Thoracic aorta (tissue), 2 donors: ENCODE measurements at regions not wholly inside any gene's neighbourhood (a gene's known extent, or its start where the extent isn't known, plus 50 kb on each side); places are given as distances from the start of the nearest gene placed in this dataset.

Experiments used
- ATAC-seq: fragments of 150-250 bp; one replicate; pipeline ENCODE4 v1.8.0; 2017; ENCODE audit warnings: low read depth; ENCODE audit not compliant: insufficient number of reproducible peaks, low FRiP score
- DNase-seq: peaks from one replicate; pipeline ENCODE4 v3.0.0-alpha.2; 2020; ENCODE audit warnings: low spot score
- H3K27ac ChIP-seq, 2 donors: fragments of 200-600 bp; sonication (generic); 1 replicate in 1 of 2; 2 replicates in 1 of 2; pipeline ENCODE4 v1.5.1; 2016; ENCODE audit warnings: mild to moderate bottlenecking in 2 of 2, moderate library complexity in 2 of 2
- H3K27me3 ChIP-seq: fragments of 200-600 bp; sonication (generic); replicated peaks from 2 replicates; pipeline ENCODE4 v1.6.0; 2016; ENCODE audit warnings: mild to moderate bottlenecking; ENCODE audit not compliant: insufficient read depth
- H3K36me3 ChIP-seq: fragments of 200-600 bp; sonication (generic); one replicate; pipeline ENCODE4 v1.5.1; 2016
- H3K4me1 ChIP-seq, 2 donors: fragments of 200-600 bp; sonication (generic); 1 replicate in 1 of 2; 2 replicates in 1 of 2; pipeline versions ENCODE4 v1.5.1 to v1.6.0; 2016; ENCODE audit warnings: low read depth in 2 of 2, mild to moderate bottlenecking in 1 of 2; ENCODE audit not compliant: control insufficient read depth in 1 of 2
- H3K4me3 ChIP-seq: fragments of 200-600 bp; sonication (generic); 2 replicates; pipeline ENCODE4 v1.5.1; 2016; ENCODE audit warnings: mild to moderate bottlenecking
- H3K9me3 ChIP-seq: fragments of 200-600 bp; sonication (generic); 2 replicates; pipeline ENCODE4 v1.5.1; 2016
- CTCF ChIP-seq: fragments of 200-600 bp; sonication (generic); IDR thresholded peaks from one replicate; pipeline ENCODE4 v1.5.1; 2019; ENCODE audit warnings: antibody characterized with exemption

GRCh38 chr15:77540312-77541060, 92.2 kb downstream of the LINGO1 start:
- Histone ChIP-seq H3K9me3 (no peaks in the 10 kb centered on the region), H3K36me3 (no peaks in the 10 kb centered on the region), H3K27me3 (no peaks in the 10 kb centered on the region), H3K27ac (no peak overlapping the region), H3K4me3 (no peak overlapping the region), H3K4me1 (peaks cover 3 to 16% of the 10 kb centered on the region in 2 donors)
- DNase-seq: no peak
- no peak for TF ChIP-seq CTCF
- no peak for ATAC-seq

GRCh38 chr15:77538793-77539497, 93.8 kb downstream of the LINGO1 start:
- ATAC-seq (no peak), DNase-seq (no peak)
- no peak for TF ChIP-seq CTCF
- no peaks in the 10 kb centered on the region for H3K27me3 ChIP-seq
- H3K27ac ChIP-seq: no peak overlapping the region
- no peaks in the 10 kb centered on the region for H3K9me3 ChIP-seq
- H3K4me1 ChIP-seq: peaks cover 3 to 14% of the 10 kb centered on the region in 2 donors
- H3K4me3 ChIP-seq: no peak overlapping the region
- H3K36me3 ChIP-seq: no peaks in the 10 kb centered on the region

GRCh38 chr15:77538027-77538451, 94.7 kb downstream of the LINGO1 start:
- no peaks in the 10 kb centered on the region for H3K9me3 ChIP-seq
- TF ChIP-seq CTCF: no peak
- no peaks in the 10 kb centered on the region for H3K36me3 ChIP-seq
- ATAC-seq (no peak), DNase-seq (no peak)
- no peak overlapping the region for H3K27ac ChIP-seq
- H3K4me1 ChIP-seq: peaks cover 0 to 6% of the 10 kb centered on the region in 2 donors
- no peaks in the 10 kb centered on the region for H3K27me3 ChIP-seq
- H3K4me3 ChIP-seq: no peak overlapping the region

- no peaks in the 10 kb centered on the region for H3K4me1 ChIP-seq
- H3K27me3 ChIP-seq: no peaks in the 10 kb centered on the region
- no peak overlapping the region for H3K4me3 ChIP-seq
- TF ChIP-seq CTCF: no peak
- no peaks in the 10 kb centered on the region for H3K36me3 ChIP-seq
- DNase-seq (no peak), ATAC-seq (no peak)
- H3K27ac ChIP-seq: no peak overlapping the region
- H3K9me3 ChIP-seq: no peaks in the 10 kb centered on the region
Observed at GRCh38 chr15:77537006-77537405, 95.7 kb downstream of the LINGO1 start.

GRCh38 chr15:77535845-77536244, 96.9 kb downstream of the LINGO1 start:
- Histone ChIP-seq H3K9me3 (no peaks in the 10 kb centered on the region), H3K4me3 (no peak overlapping the region), H3K27ac (no peak overlapping the region), H3K36me3 (no peaks in the 10 kb centered on the region), H3K27me3 (no peaks in the 10 kb centered on the region), H3K4me1 (no peaks in the 10 kb centered on the region)
- ATAC-seq (no peak), DNase-seq (no peak)
- TF ChIP-seq CTCF: no peak
